HT1080 (cell line): ENCODE measurements at regions not wholly inside any gene's neighbourhood (a gene's known extent, or its start where the extent isn't known, plus 50 kb on each side); places are given as distances from the start of the nearest gene placed in this dataset.
"Not testable (repeated sequence)": the region's sequence is repeated elsewhere in the genome, so short reads cannot be mapped to it uniquely, and the experiment has no call there.

Experiments used
- DNase-seq: peaks from one replicate; pipeline ENCODE4 v3.0.0-alpha.2; 2015; ENCODE audit warnings: low read depth

DNA sequence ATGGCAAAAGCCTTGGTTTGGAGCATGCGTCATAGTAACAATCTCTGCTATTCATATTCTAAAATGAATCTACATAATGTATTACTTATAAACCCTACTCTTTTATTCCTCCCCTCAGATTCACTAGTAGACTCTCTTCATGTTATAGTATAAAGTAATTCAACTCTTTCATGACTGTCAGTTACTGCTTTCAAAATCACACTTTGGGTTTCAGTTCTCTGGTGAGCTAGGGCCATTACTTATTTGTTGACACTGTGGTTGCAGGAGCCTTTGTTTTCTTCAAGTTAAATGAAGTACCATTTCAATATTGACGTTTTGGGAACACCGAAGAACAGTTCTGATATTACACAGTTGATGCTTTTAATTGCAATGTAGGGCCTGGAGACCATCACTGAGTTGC, 378.4 kb downstream of the DDX10 start:
- no peak for DNase-seq

DNA sequence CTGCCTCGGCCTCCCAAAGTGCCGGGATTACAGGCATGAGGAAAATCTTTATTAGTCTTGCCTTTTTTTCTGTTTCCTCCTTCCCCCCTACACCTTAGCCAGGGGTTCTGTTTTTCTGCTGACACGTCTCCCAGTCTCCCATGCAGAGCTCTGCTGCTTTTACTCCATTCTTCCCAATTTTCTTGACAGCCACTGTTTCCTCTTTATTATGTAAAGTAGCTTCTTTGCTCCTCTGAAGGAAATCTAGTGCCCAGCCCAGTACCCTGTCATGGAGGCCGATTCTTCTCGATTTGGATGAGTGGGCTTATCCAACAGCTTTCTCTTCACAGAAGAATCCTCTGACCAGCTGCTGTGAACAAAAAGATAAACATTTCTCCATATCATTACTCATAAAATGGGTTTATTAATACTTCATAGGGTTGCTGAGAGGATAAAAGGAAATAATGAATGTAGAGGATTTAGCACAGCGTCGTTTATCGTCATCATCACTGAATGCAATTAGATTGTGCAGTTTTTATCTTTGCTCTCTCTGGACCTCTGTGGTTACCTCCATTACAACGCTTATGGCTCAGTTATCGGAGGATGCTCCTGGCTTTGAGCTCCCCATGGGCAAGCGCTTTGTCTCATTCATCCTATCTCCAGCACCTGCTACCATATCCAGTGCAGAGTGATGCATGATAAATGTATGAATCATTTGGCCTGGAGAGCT, 375.6 kb upstream of the C11orf87 start:
- DNase-seq = no peak

GRCh38 chr11:109048098-109048497, 373.9 kb upstream of the C11orf87 start:
- no peak for DNase-seq

- DNase-seq = no peak
Observed at GRCh38 chr11:109051200-109051599, 370.8 kb upstream of the C11orf87 start.

- DNase-seq = no peak
Observed at GRCh38 chr11:109059402-109059801, 362.6 kb upstream of the C11orf87 start.

DNA sequence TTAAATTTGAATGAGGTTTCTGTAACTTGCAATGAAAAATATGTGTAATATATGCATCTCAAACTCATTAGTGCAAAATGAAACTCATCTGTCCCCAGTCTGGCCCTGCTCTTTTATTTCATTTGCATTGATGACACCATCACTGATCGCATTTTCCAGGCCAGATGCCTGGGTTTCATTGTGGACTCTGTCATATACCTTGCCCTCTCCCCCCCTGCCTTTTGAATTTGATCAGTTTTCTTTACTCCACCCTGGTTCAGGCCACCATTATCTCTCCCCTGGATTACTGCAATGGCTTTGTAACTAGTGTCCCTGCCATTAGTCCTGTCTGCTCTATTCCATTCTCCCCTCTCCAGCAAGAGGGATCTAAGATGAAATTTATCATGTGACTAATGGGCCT, 360.6 kb upstream of the C11orf87 start:
- DNase-seq = no peak

DNA sequence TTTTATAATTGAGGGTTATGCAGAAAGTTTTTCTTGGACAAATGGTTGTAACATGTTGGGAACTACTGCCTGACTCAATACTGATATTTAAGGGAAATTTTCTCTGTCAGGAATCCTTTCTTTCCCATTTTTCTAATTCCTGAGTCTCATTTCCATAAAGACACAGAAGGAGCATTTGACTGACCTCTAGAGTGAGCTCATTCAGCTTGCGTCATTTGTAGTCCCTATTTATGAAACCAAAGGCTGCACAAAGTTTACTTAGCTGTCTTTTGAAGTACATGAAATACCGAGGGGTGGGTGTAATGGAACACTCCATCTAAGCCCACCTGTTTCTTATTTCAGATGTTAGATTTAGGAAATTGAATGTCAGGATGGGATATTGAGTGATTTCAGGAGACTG, 359.5 kb upstream of the C11orf87 start:
- no peak for DNase-seq

DNA sequence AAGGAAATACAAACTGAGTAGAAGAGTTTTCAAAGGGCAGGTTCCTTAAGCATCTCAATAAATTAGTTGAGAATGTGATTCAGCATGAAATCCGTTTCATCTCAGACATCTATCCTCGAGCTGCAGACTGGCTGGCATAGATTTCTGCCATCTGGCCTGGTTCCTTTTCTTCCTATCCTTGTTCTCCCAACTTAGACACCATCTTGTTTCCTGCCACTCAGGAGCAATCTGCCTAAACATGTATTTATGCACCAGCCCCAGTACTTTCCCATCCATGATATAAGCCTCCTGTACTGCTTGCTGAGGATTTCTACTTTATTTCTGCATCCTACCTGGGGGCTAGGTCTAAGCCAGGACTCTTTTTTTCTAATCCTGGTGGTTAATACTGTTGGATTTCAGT, 359.1 kb upstream of the C11orf87 start:
- DNase-seq = no peak

DNA sequence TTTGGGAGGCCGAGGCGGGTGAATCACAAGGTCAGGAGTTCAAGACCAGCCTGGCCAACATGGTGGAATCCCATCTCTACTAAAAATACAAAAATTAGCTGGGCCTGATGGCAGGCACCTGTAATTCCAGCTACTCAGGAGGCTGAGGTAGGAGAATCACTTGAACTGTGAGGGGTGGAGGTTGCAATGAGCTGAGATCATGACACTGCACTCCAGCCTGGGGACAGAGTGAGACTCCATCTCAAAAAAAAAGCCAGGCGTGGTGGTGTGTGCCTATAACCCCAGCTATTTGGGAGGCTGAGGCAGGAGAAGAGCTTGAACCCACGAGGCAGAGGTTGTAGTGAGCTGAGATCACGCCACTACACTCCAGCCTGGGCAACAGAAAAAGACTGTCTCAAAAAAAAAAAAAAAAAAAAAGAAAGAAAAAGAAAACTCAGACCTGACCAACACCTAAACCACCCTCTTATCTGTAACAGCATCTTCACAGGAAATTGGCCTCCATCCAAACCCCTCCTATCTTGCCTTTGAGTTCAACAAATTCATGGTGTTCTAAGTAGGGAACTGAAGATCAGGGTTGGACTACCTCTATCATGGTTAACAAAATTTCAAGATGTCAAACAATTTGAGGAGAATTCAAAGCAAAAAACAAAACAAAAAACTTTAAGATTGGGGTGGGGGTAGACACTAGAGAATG, 357.2 kb upstream of the C11orf87 start:
- DNase-seq = not testable (repeated sequence)

GRCh38 chr11:109071262-109071661, 350.7 kb upstream of the C11orf87 start:
- no peak for DNase-seq

DNA sequence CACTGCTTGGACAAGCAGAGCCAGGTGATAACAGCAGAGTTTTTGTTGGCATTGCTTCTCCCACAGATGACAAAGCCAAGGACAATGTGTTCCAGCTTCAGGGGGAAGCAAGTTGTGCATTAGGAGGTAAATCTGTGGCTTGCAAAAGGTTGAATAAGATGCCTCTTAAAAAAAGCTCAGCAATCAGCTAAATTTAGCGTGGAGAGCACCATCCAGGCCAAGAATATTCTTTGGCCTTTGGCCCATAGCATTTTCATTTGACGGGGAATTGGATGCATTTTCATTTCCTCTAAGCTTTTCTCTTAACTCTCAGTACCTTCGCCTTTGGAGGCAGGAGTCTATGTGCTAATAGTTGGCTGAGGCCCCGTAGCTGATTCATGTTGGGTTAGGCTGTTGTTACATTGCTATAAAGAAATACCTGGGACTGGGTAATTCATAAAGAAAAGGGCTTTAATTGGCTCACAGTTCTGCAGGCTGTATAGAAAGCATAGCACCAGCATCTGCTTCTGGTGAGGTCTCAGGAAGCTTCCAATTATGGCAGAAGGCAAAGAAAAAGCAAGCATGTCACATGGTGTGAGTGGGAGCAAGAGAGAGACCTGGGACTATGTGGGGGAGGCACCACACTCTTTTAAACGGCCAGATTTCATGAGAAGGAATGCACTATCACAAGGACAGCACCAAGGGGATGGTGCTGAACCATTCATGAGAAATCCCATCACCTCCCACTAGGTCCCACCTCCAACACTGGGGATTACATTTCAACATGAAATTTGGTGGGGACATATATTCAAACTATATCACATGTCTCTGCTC, 350.1 kb upstream of the C11orf87 start:
- DNase-seq = no peak

- no peak for DNase-seq
Observed at GRCh38 chr11:109073032-109073822, 348.8 kb upstream of the C11orf87 start.

DNA sequence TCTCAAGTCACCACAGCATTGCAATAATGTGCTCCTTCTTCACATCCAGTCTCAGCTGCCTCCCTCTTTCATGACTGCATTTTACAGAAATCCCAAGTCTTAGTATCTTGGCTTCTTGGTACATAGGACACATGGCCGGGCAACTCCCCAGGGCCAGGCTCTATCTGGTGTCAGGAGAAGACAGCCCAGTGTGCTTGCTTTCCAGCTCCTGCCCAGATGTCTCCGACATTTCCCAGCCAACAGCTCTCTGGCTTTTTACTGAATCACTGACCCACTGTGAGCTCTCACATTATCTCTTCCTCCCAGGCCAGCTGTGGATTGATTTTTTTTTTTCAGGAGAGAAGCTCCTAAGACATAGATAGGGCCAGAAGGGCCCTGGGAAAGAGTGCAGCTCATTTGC, 346.0 kb upstream of the C11orf87 start:
- no peak for DNase-seq

DNA sequence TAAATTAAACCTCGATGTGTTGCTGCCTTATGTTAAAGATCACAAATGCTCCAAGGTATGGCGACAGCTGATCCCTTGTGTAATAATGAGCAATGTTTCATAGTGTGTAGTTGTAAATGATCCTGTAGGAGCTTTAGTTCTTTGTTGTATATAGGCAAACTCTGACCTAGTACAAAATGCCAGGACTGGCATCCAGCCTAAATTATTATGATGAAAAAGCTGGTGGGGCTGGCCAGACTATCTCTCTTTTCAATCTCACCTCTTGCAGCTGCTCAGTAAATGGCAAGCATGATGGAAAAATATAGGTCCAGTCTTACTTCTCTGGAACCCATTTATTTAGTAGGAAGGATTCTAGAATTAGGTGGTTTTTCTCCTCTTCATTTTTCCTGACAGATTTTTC, 345.1 kb upstream of the C11orf87 start:
- no peak for DNase-seq

DNA sequence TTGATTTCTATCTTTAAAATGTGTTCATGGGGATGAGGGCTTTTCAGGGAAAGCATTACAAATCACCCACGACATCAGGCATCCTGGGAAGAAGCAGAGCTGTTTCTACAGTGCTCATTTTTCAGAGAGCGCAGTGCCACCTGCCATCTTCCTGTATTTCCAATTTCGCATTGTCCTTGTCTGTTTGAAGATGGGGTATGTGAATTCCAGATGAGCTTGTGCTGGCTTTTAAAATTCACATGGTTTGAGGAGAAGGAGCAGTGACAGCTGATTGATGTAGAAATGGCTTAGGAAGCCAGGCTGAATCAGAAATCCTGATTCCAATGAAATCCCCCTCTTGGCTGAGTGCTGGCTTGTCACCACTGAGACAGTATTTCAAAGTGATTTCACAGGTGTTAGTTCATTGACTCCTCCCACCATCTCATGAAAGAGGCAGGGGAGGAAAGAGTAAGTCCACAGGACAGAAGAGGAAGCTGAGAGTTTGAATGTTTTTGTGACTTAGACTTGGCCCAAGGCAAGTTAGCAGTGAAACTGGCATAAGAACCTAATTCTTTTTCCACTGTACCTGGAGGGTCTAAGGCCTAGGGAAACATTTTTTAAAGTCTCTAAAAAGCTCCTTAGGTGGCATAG, 344.6 kb upstream of the C11orf87 start:
- DNase-seq = no peak

DNA sequence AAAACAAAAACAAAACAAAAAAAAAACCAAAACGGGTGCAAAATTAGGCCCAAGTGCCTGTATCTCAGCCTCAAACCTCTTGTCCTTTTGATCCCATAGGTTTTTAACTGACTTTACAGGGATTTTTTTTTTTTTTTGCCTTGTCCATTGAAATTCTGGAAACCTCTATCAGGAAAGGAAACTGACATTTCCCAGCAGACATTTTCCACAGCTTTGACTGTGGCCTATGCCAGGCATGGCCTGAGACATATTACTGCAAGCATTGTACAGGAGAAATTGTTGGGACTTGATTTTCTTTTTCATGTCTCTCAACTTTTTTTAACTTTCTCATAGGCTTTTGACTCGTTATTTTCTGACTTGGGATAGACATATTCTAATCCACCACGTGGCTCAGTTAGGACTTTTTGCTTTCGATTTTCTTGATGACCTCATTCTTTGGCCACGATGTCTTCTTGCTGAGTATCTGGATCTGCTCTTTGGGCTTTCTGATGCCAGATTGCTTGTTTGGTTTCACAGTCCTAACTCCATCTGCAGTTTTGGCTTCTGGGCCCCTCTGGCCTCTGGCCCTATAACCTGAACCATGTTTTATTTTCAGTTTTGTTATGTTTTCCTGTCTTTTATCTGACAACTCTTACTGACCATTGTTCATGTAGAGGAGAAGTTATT, 336.1 kb upstream of the C11orf87 start:
- DNase-seq = peak; percentile 40

- no peak for DNase-seq
Observed at GRCh38 chr11:109086931-109087330, 335.1 kb upstream of the C11orf87 start.

GRCh38 chr11:109088086-109088485, 333.9 kb upstream of the C11orf87 start:
- no peak for DNase-seq

DNA sequence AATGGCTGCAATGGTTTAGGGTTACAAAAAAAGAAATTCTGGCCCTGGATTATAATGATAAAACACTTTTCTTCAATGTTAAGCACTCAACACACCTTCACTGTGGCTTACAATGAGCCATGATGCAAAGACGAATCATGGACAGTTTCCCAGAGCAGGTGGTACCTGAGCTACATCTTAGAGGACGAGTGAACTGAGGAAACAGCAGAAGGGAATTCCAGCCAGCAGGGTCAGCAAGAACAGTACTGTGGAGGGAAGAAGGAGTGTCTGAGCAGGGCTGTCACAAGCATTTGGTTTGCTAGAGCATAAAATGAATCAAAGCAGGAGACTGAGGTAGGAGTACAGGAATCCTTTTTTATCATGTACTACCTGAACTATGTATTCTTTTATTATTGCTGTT, 332.8 kb upstream of the C11orf87 start:
- no peak for DNase-seq

- no peak for DNase-seq
Observed at GRCh38 chr11:109093354-109093753, 328.6 kb upstream of the C11orf87 start.

DNA sequence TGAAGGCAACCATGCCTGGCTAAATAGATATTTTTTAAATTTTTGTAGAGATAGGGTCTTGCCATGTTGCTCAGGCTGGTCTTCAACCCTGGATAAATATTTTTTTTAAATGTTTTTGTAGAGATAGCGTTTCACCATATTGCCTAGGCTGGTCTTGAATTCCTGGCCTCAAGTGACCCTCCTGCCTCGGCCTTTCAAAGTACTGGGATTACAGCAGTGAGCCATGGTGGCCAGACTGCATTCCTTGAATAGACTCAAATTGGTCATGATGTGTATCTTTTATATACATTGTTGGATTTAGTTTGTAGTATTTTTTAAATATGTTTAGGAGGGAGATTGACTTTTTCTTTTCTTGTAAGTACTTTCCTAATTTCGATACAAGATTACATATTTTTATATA, 325.7 kb upstream of the C11orf87 start:
- DNase-seq = no peak
